ENCODE measurements at regions not wholly inside any gene's neighbourhood (a gene's known extent, or its start where the extent isn't known, plus 50 kb on each side); places are given as distances from the start of the nearest gene placed in this dataset.

DNA sequence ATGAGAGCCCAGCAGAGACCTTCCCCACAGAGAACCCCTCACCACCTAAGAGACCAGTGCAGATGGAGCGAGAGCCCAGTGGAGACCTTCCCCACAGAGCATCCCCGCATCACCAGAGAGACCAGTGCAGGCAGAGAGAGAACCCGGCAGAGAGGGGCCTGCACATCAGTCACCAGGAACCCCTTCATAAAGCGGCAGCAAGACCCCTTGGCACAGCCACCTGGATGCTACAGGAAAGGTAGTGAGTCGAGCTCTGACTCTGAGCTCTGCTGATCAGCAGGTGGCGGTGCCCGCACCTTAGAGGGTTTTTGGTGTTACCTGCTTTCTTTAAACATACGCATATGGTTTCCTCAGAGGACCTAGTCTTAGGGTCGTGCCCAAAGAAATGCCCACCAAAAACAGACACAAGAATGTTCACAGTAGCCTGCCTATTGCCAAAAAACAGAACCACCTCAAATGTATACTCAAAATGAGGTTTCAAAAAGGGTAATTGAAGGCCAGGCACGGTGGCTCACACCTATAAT lies 678.7 kb downstream of the BRD1 start:
- no peaks in the 10 kb centered on the region for H3K4me1 ChIP-seq (ENCODE audit: insufficient read depth, low read length)

DNA sequence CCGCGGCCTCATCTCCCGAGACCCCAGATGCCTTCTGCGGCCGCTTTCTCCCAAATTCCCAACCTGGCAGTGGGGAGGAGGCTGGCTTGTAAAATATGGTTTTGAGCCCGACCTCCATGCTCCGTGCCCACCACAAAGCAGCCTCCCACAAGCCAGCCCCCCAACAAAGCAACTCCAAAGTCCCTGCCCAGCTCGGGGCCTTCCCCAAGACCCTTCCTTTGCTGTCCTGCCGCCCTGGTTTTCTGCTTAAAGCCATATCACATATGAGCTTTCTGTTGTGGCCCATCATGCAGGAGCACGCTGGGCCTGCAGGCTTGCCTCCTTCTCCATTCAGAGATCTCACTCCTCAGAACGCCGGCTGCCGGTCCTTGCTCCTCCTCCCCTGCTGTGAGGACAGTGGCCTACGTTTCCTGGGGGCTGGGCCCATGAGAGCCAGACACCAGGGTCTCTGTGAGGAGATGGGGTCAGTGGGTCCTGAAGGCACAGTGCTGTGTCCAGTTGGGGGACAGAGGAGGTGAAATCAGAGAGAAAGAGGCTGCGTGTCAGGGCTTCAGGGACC lies 680.0 kb downstream of the BRD1 start:
- Histone ChIP-seq H3K9me3 (ENCODE audit: low read length) (no peaks in the 10 kb centered on the region), H3K4me3 (ENCODE audit: low read depth in 1 of 2, low read length in 2 of 2) (no peak overlapping the region), H3K27ac (ENCODE audit: low read depth, low read length) (no peak overlapping the region), H3K4me1 (ENCODE audit: insufficient read depth, low read length) (no peaks in the 10 kb centered on the region), H3K9ac (ENCODE audit: low read length) (no peak overlapping the region), H3K27me3 (ENCODE audit: control insufficient read depth in 1 of 2, insufficient read depth in 2 of 2, low read length in 2 of 2) (peaks cover 0 to 10% of the 10 kb centered on the region in 2 donors), H3K36me3 (ENCODE audit: insufficient read depth, low read length) (no peaks in the 10 kb centered on the region)

More for the DNA sequence above, 678.7 kb downstream of the BRD1 start:
- Histone ChIP-seq H3K9me3 (ENCODE audit: low read length) (no peaks in the 10 kb centered on the region), H3K4me3 (ENCODE audit: low read depth in 1 of 2, low read length in 2 of 2) (no peak overlapping the region), H3K9ac (ENCODE audit: low read length) (no peak overlapping the region), H3K27ac (ENCODE audit: low read depth, low read length) (no peak overlapping the region), H3K27me3 (ENCODE audit: control insufficient read depth in 1 of 2, insufficient read depth in 2 of 2, low read length in 2 of 2) (peaks cover 0 to 14% of the 10 kb centered on the region in 2 donors), H3K36me3 (ENCODE audit: insufficient read depth, low read length) (no peaks in the 10 kb centered on the region)

DNA sequence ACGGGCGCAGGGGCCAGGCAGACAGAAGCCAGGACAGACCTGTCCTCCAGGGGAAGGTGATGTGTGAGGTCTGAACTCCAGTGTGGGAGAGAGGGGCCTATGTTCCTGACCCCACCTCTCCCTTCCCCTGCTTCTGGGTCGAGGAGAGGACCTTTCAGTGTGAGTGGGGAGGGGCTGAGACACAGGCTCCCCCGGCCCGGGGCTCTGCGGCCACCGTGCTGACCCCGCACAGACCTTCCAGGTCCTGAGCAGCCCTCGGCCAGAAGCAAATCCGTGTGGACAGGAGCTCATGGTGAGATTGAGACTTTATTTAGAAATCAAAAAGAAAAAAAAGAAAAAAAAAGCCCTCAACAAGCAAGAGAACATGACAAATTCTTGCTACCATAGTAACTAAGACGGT lies 680.5 kb downstream of the BRD1 start:
- H3K4me1 ChIP-seq (ENCODE audit: insufficient read depth, low read length), result no peaks in the 10 kb centered on the region
- no peak overlapping the region for H3K9ac ChIP-seq (ENCODE audit: low read length)
- no peak overlapping the region for H3K27ac ChIP-seq (ENCODE audit: low read depth, low read length)
- peaks cover 0 to 5% of the 10 kb centered on the region in 2 donors for H3K27me3 ChIP-seq (ENCODE audit: control insufficient read depth in 1 of 2, insufficient read depth in 2 of 2, low read length in 2 of 2)
- no peaks in the 10 kb centered on the region for H3K9me3 ChIP-seq (ENCODE audit: low read length)
- no peaks in the 10 kb centered on the region for H3K36me3 ChIP-seq (ENCODE audit: insufficient read depth, low read length)
- H3K4me3 ChIP-seq (ENCODE audit: low read depth in 1 of 2, low read length in 2 of 2), result no peak overlapping the region

DNA sequence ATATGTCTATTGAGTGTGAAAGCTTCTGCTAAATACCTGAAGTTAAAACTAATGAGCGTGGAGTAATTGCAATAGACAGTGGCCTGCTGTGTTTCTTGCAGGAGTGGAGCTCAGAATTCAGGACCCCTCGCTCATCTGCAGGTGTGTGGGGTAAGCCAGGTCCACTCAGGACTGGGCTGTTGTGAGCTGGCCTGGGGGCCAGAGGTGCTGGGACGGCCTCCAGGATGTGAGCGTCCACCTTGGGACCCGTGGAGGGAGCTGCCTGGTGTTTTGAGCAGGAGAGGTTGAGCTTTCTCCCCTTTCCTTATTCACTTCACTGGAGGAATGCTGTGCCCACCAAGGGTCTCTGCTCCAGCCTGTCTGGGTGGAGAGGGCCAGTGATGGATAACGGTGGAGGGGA lies 681.2 kb downstream of the BRD1 start:
- no peak overlapping the region for H3K27ac ChIP-seq (ENCODE audit: low read depth, low read length)
- H3K4me1 ChIP-seq (ENCODE audit: insufficient read depth, low read length), result no peaks in the 10 kb centered on the region
- no peak overlapping the region for H3K4me3 ChIP-seq (ENCODE audit: low read depth in 1 of 2, low read length in 2 of 2)
- no peak overlapping the region for H3K9ac ChIP-seq (ENCODE audit: low read length)
- no peaks in the 10 kb centered on the region for H3K9me3 ChIP-seq (ENCODE audit: low read length)
- no peaks in the 10 kb centered on the region for H3K36me3 ChIP-seq (ENCODE audit: insufficient read depth, low read length)
- H3K27me3 ChIP-seq (ENCODE audit: control insufficient read depth in 1 of 2, insufficient read depth in 2 of 2, low read length in 2 of 2), result no peaks in the 10 kb centered on the region

DNA sequence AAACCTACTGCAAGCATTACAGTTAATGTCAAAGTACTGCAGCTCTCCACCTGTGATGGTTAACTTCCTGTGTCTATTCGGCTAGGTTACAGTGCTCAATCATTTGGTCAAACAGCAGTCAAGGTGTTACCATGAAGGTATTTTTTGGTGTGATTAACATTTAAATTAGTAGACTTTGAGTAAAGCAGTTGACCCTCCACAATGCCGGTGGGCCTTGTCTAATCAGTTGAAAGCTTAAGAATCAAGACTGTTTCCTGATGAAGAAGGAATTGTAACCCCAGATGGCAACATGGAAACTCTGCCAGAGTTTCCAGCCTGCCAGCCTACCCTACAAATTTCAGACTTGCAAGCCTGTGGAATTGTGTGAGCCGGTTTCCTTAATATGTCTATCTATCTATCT lies 683.9 kb downstream of the BRD1 start:
- Histone ChIP-seq H3K4me1 (ENCODE audit: insufficient read depth, low read length) (no peaks in the 10 kb centered on the region), H3K9ac (ENCODE audit: low read length) (no peak overlapping the region), H3K4me3 (ENCODE audit: low read depth in 1 of 2, low read length in 2 of 2) (no peak overlapping the region), H3K27me3 (ENCODE audit: control insufficient read depth in 1 of 2, insufficient read depth in 2 of 2, low read length in 2 of 2) (no peaks in the 10 kb centered on the region), H3K36me3 (ENCODE audit: insufficient read depth, low read length) (no peaks in the 10 kb centered on the region), H3K27ac (ENCODE audit: low read depth, low read length) (no peak overlapping the region), H3K9me3 (ENCODE audit: low read length) (no peaks in the 10 kb centered on the region)

DNA sequence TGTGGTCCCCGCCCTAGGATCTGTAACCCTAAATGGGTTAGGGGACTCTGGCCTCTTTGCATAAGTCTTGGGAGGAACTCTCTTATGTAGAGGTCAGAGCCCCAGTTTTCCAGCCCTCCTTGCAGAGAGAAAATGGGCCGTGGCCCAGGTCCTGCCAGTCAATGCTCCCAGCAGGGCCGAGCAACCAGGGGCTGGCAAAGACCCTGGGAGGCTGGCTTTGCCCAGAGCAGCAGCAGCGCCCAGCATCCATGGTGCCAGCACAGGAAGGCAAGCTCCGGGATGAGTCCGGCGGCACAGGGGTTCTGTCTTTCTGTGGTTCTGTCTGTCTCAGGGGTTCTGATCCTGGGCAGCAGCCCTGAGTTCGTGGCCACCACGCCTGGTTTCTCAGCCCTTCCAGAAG lies 684.8 kb downstream of the BRD1 start:
- H3K9me3 ChIP-seq (ENCODE audit: low read length), result no peaks in the 10 kb centered on the region
- H3K27me3 ChIP-seq (ENCODE audit: control insufficient read depth in 1 of 2, insufficient read depth in 2 of 2, low read length in 2 of 2), result no peaks in the 10 kb centered on the region
- H3K4me1 ChIP-seq (ENCODE audit: insufficient read depth, low read length), result no peaks in the 10 kb centered on the region
- no peak overlapping the region for H3K27ac ChIP-seq (ENCODE audit: low read depth, low read length)
- H3K36me3 ChIP-seq (ENCODE audit: insufficient read depth, low read length), result no peaks in the 10 kb centered on the region
- H3K4me3 ChIP-seq (ENCODE audit: low read depth in 1 of 2, low read length in 2 of 2), result no peak overlapping the region
- no peak overlapping the region for H3K9ac ChIP-seq (ENCODE audit: low read length)

DNA sequence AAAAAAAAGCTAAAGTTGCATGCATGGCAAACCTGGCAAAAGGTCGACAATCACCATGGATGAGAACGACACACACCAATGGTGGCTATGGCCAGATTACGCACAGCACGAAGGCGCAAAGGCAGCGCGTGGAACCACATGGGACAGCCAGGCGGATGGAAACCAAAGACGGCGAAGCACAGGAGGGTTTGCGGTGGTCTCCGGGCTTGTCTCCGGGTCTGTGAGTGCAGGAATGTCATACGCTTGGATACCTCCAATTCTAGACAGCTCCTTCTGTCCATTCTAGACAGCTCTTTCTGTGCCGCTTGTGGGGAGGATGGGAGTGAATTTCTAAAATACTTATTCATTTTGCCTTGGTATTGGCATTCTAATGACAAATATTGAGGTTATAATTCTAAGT lies 685.4 kb downstream of the BRD1 start:
- no peaks in the 10 kb centered on the region for H3K27me3 ChIP-seq (ENCODE audit: control insufficient read depth in 1 of 2, insufficient read depth in 2 of 2, low read length in 2 of 2)

DNA sequence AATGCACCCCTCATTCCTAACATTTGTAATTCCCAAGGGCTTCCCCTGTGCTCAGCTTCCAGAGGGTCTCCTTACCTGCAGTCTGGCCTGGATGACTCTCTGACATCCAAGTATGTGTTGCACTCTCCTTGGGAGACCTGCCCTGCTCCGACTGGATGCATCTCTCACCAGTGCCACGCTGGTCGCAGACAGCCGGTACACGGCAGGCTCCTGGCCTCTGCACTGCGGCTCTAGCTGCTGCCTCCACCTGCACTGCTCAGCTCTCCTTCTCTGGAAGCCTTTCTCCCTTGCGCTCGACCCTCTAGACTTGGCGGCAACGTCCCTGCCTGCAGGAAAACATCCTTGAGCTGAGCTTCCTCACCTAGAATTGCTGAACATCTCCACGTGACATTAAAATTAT lies 685.9 kb downstream of the BRD1 start:
- no peak overlapping the region for H3K27ac ChIP-seq (ENCODE audit: low read depth, low read length)
- H3K27me3 ChIP-seq (ENCODE audit: control insufficient read depth in 1 of 2, insufficient read depth in 2 of 2, low read length in 2 of 2), result no peaks in the 10 kb centered on the region
- H3K36me3 ChIP-seq (ENCODE audit: insufficient read depth, low read length), result no peaks in the 10 kb centered on the region
- no peaks in the 10 kb centered on the region for H3K4me1 ChIP-seq (ENCODE audit: insufficient read depth, low read length)
- H3K4me3 ChIP-seq (ENCODE audit: low read depth in 1 of 2, low read length in 2 of 2), result no peak overlapping the region
- H3K9ac ChIP-seq (ENCODE audit: low read length), result no peak overlapping the region
- no peaks in the 10 kb centered on the region for H3K9me3 ChIP-seq (ENCODE audit: low read length)

More for the DNA sequence above, 685.4 kb downstream of the BRD1 start:
- H3K9ac ChIP-seq (ENCODE audit: low read length), result no peak overlapping the region
- H3K4me3 ChIP-seq (ENCODE audit: low read depth in 1 of 2, low read length in 2 of 2), result no peak overlapping the region
- H3K36me3 ChIP-seq (ENCODE audit: insufficient read depth, low read length), result no peaks in the 10 kb centered on the region
- no peak overlapping the region for H3K27ac ChIP-seq (ENCODE audit: low read depth, low read length)
- H3K4me1 ChIP-seq (ENCODE audit: insufficient read depth, low read length), result no peaks in the 10 kb centered on the region
- no peaks in the 10 kb centered on the region for H3K9me3 ChIP-seq (ENCODE audit: low read length)

DNA sequence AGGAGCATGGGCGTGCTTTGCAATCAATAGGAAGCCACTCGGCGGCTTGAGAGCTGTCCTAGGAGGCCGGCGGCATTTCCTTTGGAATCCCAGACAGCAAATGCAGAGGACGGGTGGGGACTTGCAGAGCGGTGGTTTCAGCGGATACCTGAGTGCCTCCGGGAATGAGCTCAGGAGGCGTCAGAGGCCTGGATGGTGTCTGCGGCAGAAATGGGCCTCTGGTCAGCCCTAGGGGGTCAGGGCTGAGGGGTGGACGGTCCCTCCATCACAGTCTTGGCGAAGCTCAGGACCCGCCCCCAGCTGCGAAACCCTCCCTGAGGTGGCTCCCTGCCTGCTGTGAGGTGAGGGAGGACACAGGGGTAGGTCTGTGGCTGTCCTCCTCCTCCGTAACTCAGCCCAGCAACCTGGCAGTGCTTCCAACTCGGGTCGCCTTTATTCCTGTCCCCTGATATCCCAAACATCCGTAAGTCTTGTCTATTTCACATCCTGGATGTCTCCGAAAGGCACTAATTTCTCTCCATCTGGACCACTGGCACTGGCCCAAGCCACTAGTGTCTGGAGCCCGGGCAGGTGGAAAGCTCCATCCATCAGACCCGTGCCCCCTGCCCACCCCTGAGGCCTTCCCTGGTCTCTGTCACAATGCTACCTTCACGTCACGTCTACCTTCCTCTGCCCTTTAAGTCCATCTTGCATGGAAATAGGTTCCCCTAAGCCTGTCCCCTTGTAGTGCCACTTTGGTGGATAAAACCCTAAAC lies 686.6 kb downstream of the BRD1 start:
- Histone ChIP-seq H3K9ac (ENCODE audit: low read length) (no peak overlapping the region), H3K9me3 (ENCODE audit: low read length) (no peaks in the 10 kb centered on the region), H3K4me1 (ENCODE audit: insufficient read depth, low read length) (no peaks in the 10 kb centered on the region), H3K4me3 (ENCODE audit: low read depth in 1 of 2, low read length in 2 of 2) (no peak overlapping the region), H3K36me3 (ENCODE audit: insufficient read depth, low read length) (no peaks in the 10 kb centered on the region), H3K27ac (ENCODE audit: low read depth, low read length) (no peak overlapping the region), H3K27me3 (ENCODE audit: control insufficient read depth in 1 of 2, insufficient read depth in 2 of 2, low read length in 2 of 2) (no peaks in the 10 kb centered on the region)

DNA sequence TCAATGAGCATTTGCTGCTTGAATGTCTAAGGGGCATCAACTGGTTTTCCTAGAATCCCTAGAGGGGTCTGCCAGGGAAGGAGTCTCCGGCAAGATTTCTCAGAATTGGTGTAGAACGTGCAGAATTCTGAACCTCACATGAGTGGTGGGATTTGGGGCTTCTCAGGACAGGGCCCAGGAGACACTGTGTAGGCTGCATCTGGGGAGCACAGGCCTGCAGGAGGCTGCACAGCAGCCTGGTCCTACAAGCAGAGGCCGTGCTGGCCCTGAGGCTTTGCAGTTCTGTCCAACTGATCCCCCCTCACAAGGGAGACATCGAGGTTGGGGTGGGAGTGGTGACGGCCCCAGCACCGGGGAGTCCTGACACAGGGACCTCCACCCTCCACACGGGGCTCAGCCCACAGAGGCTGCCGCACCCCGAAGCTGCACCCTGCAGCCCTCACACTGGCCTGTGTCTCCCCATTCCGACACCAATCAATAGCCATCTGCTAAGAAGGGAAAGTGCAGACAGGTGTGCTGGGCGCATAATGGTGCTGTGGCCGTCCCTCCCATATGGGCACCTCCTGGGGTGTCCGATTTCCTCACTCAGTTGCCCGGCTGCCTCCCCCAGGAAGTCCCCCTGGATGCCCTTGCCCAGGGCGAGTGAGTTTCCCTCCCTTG lies 688.1 kb downstream of the BRD1 start:
- Histone ChIP-seq H3K9me3 (ENCODE audit: low read length) (no peaks in the 10 kb centered on the region), H3K27me3 (ENCODE audit: control insufficient read depth in 1 of 2, insufficient read depth in 2 of 2, low read length in 2 of 2) (no peaks in the 10 kb centered on the region), H3K9ac (ENCODE audit: low read length) (no peak overlapping the region), H3K36me3 (ENCODE audit: insufficient read depth, low read length) (no peaks in the 10 kb centered on the region), H3K4me1 (ENCODE audit: insufficient read depth, low read length) (no peaks in the 10 kb centered on the region), H3K4me3 (ENCODE audit: low read depth in 1 of 2, low read length in 2 of 2) (no peak overlapping the region), H3K27ac (ENCODE audit: low read depth, low read length) (no peak overlapping the region)

DNA sequence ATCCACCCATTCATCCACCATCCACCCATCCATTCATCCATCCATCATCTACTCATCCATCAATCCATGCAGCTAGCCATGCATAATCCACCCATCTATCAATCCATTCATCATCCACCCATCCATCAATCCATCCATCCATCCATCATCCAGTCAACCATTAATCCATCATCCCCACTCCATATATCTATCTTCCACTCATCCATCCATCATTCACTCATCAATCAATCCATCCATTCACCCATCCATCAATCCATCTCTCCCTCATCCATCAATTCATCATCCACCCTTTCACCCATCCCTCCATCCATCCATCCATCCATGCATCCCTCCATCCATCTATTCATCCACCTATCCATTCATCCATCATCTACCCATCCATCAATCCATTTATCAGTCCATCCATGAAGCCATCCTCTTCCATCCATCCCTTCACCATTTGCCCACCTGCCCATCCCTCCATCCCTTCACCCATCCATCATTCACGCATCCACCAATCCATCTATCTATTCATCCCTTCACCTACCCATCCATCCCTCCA lies 689.4 kb downstream of the BRD1 start:
- no peaks in the 10 kb centered on the region for H3K4me1 ChIP-seq (ENCODE audit: insufficient read depth, low read length)
- H3K27me3 ChIP-seq (ENCODE audit: control insufficient read depth in 1 of 2, insufficient read depth in 2 of 2, low read length in 2 of 2), result peaks cover 0 to 1% of the 10 kb centered on the region in 2 donors
- no peaks in the 10 kb centered on the region for H3K36me3 ChIP-seq (ENCODE audit: insufficient read depth, low read length)
- no peak overlapping the region for H3K27ac ChIP-seq (ENCODE audit: low read depth, low read length)
- H3K4me3 ChIP-seq (ENCODE audit: low read depth in 1 of 2, low read length in 2 of 2), result no peak overlapping the region
- H3K9me3 ChIP-seq (ENCODE audit: low read length), result no peaks in the 10 kb centered on the region
- no peak overlapping the region for H3K9ac ChIP-seq (ENCODE audit: low read length)
